Stimulated activated CD4-positive, alpha-beta T cell treated with anti-CD3 and anti-CD28 coated beads, TNF-alpha, amount 100 ng/mL, for 24 hours (primary cell): ENCODE measurements at regions not wholly inside any gene's neighbourhood (a gene's known extent, or its start where the extent isn't known, plus 50 kb on each side); places are given as distances from the start of the nearest gene placed in this dataset.

Experiments
- DNase-seq, 3 experiments: peaks; one replicate each; pipeline ENCODE4 v3.0.0-alpha.2; 2020; ENCODE audit warnings: low read depth in 3 of 3

DNA sequence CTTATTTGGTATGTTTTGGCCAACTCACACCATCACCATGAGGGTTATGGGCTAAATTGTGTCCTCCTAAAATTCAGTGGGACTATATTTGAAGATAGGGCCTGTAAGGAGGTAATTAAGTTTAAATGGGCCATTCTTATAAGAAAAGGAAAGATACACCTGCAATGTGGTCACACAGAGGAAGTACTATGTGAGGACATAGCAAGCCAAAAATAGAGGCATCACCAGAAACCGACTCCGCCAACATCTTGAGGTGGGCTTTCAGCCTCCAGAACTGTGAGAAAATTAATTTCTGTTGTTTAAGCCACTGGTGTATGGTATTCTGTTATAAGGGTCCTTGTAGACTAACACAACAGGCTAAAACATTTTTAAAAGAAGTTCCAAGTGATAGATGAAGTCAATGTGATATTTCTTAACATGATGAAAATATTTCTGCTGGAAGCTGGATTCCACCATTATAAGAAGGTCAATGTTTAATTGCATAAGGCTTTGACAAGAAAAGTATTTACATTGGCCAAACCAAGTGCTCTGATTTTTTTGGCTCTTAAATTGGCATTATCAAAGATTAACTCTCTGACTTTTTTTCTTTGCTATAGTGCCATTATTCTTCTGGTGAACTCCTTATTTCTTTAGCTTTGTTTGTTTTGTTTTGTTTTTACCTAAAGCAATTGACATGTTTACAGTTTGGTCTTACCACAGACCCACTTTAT lies 540.9 kb downstream of the PPARGC1A start:
- DNase-seq, result no peak

DNA sequence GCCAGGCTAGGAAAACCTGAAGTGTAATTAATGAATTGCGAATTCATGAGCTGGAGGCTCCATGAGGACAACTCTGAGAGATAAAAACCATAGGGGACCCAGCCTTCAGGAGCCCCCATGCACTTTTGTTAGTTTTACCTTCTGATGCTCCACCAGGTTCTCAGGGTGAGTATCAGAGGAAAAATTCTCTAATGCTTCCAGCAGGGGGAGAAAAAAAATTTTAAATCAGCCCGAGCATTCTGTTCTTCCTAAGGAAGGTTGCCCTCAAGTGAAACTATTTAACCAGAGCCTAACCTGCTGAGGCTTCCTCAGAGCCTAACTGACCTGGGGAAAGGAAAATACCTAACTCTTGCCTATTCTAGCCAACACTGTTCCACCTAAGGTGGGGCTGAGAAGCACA lies 552.6 kb downstream of the PPARGC1A start:
- no peak for DNase-seq

DNA sequence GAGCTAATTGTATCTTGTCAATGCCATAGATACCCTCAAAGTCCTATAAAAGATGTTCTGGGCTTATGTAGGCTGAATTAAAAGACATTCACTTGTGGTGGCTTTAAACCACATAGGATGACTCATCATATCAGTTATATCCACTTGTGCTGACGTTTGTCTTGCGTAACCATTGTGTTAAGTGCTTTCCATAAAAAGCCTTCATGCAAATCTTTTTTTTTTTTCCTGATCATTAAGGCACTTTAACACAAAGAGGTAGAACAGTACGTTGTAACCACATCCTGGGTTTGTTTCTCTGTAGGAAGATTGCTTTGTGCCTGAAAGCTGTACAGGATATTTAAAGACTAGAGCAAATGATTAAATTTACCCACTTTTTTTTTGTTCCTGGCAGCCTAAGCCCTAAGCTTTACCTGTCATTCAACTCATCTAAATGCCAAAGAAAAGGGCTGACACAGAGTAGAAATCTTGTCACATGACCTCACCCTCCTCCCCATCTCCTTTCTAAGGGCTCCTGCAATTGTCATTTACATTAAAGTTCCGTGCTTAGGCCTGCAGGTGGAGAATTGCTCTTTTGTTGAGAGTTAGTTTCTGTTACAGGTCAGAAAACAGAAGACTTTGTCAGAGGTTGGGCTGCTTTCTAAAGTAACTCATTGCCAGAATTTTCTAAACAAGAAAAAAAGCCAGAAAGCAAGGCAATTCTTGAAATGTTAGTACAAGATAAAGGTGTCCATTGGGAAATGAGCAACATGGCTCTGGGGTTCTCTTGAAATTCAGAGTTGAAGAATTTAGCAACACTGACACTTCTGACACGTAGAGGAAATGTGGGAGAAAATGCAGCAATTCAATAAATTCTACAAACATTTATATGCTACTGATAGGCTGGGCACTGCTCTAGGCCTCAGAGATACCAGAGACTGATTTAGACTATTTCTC lies 555.6 kb downstream of the PPARGC1A start:
- peak in 1 of 3 experiments; percentile 27 for DNase-seq

DNA sequence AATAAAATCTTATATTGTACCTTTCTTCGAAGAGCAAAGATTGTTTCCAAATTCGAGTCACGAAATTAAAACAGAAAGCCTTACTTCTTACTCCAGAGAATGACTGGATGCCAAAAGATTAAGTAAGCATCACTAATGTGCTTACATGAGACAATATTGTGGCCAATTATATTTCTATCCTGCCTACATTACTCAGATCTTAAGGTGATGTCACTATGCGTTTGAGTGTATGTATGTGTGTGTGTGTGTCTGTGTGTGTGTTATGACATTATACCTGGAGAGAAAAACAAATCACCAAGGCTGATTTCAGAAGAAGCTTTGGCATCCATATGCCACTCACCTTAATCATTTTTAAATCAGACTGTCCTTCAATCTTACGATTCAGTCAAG lies 556.3 kb downstream of the PPARGC1A start:
- DNase-seq, result peak in 2 of 3 experiments; percentile 2 to 3

DNA sequence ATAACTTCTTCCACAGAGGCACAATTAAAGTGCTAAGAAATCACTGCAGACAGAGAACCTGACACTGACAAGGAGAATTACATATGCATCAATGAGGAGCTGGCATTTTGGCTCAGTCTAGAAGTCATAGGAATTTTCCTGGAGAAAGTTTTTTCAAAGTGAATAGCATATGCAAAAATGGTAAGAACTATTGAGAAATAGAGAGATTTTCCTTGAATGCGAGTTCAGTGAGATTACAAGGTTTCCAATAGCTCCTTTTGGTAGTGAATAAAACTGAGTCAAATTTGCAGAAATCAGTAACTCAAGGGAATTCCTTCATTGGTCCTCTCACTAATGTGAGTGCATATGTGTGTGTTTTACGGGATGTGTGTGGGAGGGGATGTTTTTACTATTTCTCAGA lies 557.5 kb downstream of the PPARGC1A start:
- no peak for DNase-seq

DNA sequence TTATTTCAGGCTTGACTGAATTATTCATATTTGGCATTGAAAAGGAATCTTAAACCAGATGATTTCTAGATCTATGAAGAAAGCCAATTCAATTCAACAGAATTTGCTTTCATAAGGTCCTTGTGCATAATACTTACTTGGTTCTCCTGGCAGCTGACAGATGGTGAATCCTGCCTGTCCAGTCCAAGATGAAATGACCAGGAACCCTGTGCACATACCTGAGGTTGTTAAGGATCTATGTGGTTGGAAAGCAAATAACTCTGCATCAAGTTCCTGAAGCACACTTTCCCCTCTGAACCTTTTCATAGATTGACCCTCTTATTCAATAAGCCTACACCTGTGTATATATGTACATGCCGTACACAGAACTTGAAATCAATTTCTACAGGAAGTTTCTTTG lies 562.7 kb downstream of the PPARGC1A start:
- no peak for DNase-seq

DNA sequence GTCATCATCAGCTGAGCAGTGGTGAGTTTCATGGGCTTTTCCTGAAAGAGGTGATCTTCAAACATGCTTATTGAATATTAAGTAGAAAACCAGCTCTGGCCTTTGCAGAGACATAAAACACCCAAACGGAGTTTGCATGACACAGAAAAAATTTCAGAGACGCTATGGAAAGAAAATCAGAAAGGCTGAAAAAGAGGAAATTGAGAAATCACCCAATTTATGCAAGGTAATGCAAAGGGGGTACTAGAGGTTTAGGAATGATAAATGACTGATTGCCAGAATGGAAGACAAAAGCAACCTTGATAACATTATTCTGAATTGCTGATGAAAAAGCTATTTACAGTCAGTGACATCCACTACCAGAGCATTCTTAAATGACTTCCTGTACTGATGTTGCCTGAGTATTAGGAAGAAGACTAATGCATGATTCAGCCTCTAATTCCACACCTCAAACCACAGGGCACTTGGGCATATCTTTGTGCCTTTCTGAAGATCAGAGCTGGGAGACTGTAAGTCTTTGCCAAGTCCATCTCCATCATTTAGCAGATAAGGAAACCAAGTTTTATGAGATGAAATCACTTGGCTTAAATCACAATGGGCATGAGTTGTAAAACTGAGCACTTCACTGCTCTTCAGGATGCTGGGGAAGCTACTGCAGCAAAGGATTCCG lies 565.7 kb downstream of the PPARGC1A start:
- no peak for DNase-seq

DNA sequence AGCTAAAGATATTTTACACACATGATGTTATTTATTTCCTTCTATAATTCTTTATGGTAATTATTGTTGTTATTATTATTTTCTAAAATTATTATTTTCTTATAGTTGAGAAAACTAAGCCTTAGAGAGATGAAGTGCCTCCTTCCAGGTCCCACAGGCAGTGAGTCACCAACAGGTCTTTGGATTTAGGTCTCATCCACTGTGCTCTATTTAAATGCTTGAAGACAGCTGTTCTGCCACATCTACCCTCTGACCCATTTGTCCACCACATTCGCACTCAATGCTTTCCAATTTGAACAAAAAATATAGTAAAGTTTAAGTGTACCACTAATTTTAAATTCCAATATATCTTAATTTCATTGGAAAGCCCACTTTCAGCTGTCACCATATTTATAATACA lies 566.4 kb downstream of the PPARGC1A start:
- no peak for DNase-seq

DNA sequence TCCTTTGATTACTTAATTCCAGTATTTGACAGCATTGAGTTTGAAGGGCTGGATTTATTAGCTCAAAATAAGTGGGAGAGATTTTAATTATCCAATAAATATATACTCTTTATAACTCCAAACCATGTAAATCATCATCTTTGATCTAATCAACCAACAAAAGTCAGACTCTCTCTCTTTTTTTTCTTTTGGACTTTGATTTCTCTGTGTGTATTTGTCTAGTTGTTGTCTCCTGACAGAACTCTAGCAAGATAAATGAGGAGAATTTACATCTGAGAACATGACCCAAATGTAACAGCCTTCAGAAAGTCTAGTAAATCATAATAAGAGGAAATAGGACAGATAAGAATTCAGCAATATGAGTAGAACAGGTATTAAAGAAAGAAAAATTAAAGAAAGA lies 567.1 kb downstream of the PPARGC1A start:
- no peak for DNase-seq

DNA sequence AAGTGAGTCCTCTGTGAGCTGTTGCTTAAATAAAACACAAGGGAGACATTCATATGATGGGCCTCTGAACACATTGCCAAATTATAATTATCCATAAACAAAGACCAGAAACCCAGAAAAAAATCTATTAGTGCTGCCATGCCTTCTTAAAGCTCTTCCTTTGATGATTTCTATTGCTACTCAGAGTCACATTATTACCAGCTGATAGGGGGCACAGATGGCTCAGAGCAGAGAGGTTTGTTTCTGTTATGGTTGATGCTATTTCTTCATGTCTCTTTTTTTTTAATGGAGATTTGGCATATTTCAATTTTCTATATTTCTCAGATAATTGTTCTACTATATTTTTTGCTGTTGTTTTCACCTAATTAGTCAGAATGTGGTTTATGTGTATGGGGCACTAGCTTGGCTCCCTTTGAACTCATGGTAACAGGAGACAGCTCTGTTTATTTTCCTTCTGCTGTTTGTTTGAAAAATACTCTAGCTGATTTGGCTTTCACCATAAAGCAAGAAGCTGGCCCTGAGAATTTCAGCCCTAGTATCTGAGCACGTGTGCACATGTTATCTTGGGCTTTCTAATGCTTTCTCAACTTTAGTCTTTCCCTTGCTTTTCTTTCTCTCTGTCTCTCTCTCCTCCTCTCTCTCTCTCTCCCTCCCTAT lies 568.8 kb downstream of the PPARGC1A start:
- DNase-seq, result no peak

DNA sequence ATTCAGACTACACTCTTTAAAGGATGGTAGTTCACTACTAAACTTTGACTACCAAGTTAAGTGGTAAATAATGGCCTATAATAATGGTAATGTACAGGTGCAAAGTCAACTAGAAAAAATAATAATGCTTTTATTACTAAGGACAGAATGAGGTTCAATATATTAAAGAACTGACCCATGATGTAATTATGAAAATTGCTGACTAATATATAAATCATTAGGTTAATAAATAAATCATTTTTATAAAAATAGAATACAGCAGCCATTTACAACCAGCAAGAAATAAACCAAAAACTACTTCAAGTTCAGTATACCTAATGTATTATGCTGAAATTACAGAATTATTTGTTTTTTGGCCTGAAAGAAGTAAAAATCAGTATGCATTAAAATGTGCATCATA lies 577.2 kb downstream of the PPARGC1A start:
- DNase-seq, result no peak

DNA sequence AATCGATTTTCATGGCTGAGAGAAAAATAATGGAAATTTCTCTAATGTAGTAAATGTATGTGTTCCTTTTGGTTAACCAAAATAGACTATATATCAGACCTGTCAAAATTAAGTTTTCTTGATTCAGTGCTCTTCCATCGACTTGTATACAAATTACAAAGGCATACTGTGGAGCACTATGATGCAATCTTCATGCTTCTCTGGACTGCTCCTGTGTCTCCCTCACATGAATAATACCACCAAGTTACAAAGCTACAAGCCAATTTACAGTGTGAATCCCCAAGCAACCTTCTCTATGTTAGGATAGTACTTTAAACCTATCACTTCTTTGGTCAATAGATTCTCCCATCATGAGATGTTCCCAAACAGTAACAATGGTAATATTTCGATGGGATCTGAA lies 577.9 kb downstream of the PPARGC1A start:
- DNase-seq, result no peak

DNA sequence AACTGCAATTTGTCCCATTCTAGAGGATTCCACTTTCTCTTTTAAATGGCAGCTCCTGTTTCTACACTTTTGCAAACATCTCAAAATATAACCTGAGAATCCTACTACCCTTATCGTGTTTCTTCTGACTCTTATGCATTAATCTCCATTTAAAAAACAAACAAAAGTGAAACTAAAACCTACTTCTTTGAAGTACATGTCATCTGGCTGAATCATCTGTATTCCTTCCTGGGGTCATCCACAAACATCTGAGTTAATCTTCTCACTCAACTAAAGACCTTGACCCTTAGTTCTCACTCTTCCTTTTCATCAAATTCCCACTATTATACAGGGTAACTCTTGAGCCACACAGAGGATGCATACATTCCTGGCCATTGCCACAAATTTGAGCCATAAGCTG lies 584.8 kb downstream of the PPARGC1A start:
- DNase-seq, result no peak

DNA sequence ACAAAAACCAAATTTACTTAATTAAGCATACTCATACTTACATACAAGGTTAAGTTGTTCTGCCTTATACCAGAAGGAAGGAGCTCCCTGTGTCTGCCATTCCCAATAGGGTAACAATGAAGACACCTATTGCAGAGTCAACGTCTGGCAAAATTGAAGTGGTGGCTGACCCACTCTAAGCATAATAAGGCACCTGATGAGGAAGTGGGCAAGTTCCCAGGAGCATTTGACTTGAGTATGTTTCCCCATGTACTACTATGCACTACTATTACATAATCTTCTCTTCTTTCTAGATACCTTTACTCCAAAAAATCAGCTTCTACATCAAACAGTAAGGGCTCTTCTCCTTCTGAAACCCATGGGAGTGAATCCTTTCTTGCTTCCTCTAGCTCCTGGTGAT lies 591.5 kb downstream of the PPARGC1A start:
- DNase-seq, result no peak

DNA sequence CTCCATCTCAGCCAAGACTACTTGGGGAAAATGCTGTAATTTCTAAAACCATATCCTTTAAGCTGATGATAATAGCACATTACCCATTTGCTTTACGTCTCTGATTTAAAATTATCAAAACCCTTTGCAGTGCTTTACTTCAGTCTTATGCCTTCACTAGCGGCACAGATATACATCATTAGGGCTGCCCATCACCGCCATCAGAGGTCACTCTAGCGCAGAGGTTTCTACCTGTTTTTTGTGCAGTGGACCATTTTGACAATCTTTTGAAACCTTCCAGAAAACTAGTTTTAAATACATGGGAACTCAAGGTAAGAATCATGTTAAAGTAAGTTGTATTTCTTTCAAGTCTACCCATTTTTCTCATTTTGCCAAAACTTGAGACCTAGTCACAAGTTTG lies 592.5 kb downstream of the PPARGC1A start:
- DNase-seq, result no peak

DNA sequence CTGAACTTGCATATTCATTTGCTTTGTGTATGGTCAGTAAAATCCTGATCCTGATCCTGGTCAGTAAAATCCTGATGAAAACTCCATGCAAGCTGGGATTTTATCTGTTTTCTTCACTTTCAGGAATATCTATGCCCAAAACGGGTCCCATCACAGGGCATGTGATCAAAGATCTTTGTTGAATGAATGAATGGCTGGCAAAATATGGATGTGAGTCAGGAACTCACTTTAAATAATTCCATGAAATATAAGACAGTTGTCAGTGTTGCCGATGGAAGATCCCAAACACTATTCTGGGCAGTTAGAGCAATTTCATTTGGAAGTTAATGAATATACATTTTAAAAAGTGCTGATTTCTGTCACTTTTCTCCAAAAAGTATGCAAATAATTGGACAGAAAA lies 598.4 kb downstream of the GBA3 start:
- DNase-seq, result no peak

DNA sequence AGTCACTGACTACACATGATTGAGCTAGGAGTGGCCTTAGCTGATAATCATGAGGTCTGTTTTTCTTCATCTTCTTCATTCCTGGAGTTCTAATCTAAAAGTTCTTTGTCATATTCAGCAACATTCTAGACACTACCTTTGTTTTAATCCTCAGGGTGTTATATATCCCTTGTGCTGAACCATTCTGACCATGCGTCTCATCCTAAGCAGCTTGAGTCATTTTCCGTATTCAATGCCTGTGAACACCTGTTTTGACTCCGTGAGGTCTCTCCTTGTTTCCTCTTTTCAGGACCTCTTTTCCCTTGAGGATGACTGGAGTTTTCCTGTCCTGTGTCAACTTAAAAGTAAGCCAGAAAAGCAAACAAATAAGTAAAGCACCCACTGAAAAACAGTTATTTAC lies 597.9 kb downstream of the GBA3 start:
- no peak for DNase-seq

DNA sequence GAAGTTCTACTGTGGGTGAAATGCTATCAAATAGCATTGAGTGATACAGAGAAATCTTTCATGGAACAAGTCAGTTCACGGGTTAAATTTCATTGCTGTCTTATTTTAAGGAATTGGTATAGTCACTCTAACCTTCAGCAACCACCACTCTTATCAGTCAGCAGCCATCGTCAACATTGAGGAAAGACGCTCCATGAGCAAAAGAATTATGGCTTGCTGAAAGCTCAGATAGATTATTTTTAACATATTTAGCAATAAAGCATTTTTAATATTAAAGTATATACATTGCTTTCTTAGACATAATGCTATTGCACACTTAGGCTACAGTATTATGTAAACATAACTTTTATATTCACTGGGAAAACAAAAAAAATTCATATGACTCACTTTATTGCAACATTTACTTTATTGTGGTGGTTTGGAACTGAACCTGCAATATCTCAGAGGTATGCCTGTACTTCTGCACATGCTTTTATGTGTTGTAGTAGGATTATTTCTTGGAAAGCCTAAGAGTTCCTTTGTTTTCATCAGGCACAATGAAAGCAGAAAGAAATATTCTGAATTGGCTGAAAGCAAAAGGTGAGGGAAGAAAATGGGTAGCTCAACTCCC lies 586.7 kb downstream of the GBA3 start:
- DNase-seq, result no peak

DNA sequence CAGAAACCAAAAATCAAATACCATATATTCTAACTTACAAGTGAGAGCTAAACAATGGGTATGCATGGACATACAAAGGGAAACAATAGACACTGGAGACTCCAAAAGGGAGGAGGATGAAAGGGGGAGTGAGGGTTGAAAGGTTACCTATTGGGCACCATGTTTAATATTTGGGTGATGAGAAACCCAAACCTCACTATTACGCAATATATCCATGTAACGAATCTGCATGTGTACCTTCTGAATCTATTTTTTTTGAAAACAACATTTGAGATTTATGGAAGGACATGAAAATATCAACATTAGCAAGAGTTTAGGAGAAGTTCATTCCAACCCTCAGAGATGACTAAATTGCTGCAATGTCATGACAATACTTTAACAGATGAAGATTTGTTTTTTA lies 586.1 kb downstream of the GBA3 start:
- no peak for DNase-seq

DNA sequence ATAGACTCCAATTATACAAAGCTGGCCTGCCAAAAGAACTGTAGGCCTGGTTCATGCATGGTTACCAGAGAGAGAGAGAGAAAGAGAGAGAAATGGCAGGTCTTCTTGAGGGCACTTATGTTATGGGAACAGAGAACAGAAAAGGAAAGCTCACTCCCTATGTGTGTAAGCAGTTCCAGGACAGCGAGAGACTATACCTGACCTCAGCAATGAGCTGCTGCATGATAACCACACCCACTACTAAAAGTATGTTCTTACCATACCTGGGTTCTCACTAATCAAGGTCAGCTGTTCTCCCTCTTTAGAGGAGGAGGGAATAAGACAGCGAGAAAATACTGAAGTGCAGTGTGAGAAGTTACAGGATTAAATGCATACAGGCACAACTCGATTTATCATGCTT lies 583.3 kb downstream of the GBA3 start:
- DNase-seq, result no peak

DNA sequence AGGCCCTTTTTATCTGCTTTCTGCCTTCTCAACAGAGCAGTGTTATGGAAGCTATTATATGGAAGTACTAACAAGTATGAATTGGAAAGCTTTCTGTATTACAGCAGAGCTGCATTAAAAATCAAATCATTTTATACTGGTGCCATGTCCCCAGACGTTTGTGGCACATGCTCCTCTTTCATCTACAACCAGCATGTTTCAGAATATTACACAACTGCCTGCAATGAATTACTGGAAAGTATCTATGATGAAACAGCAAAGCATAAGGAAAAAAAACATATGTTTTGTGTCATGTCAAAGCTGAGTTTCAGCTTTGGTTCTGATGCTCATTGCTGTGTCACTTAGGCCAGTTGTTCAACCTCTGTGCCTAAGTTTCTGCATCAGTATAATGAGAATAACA lies 576.8 kb downstream of the GBA3 start:
- DNase-seq, result no peak
